ENCODE measurements at regions not wholly inside any gene's neighbourhood (a gene's known extent, or its start where the extent isn't known, plus 50 kb on each side); places are given as distances from the start of the nearest gene placed in this dataset.

DNA sequence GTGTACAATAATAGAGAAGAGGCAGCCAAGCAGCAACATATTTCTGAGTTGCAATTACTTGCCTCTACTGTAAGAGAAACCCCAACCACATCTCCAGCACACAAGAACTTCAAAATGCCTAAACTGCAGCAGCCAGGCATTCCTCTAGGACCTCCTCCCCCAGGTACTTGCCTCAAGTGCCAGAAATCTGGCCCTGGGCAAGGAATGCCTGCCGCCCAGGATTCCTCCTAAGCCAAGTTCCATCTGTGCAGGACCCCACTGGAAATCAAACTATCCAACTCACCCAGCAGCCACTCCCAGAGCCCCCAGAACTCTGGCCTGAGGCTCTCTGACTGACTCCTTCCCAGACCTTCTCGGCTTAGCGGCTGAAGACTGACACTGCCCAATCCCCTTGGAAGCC is 336.8 kb upstream of the RGMB start:
- Histone ChIP-seq H3K27me3 (replicated peaks; ENCODE audit: insufficient read depth) (no peaks in the 10 kb centered on the region), H3K27ac (no peak overlapping the region), H3K36me3 (no peaks in the 10 kb centered on the region), H3K9me3 (no peaks in the 10 kb centered on the region), H3K4me3 (no peak overlapping the region), H3K4me1 (replicated peaks) (no peaks in the 10 kb centered on the region)
- no peak for DNase-seq (ENCODE audit: low spot score)
- TF ChIP-seq POLR2AphosphoS5 (IDR thresholded peaks at IDR 0.05): no peak
- TF ChIP-seq POLR2A (IDR thresholded peaks at IDR 0.05): no peak
- TF ChIP-seq, protein P1, sequence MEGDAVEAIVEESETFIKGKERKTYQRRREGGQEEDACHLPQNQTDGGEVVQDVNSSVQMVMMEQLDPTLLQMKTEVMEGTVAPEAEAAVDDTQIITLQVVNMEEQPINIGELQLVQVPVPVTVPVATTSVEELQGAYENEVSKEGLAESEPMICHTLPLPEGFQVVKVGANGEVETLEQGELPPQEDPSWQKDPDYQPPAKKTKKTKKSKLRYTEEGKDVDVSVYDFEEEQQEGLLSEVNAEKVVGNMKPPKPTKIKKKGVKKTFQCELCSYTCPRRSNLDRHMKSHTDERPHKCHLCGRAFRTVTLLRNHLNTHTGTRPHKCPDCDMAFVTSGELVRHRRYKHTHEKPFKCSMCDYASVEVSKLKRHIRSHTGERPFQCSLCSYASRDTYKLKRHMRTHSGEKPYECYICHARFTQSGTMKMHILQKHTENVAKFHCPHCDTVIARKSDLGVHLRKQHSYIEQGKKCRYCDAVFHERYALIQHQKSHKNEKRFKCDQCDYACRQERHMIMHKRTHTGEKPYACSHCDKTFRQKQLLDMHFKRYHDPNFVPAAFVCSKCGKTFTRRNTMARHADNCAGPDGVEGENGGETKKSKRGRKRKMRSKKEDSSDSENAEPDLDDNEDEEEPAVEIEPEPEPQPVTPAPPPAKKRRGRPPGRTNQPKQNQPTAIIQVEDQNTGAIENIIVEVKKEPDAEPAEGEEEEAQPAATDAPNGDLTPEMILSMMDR (IDR thresholded peaks at IDR 0.05): no peak
- 76% methylated on average over 3 of the region's 3 CpGs for WGBS
- intact Hi-C loops (cut with DNase I): no loop called here

DNA sequence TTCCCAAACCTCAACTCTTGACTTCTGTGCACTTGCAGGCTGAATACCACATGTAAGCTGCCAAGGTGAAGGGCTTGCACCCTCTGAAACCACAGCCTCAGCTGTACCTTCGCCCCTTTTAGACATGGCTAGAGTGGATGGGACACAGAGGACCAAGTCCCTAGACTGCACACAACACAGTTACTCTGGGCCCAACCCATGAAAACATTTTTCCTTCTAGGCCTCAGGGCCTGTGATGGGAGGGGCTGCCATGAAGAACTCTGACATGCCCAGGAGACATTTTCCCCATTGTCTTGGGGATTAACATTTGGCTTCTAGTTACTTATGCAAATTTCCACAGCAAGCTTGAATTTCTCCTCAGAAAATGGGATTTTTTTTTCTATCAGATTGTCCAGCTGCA is 331.0 kb upstream of the RGMB start:
- intact Hi-C loops (cut with DNase I): no loop called here

DNA sequence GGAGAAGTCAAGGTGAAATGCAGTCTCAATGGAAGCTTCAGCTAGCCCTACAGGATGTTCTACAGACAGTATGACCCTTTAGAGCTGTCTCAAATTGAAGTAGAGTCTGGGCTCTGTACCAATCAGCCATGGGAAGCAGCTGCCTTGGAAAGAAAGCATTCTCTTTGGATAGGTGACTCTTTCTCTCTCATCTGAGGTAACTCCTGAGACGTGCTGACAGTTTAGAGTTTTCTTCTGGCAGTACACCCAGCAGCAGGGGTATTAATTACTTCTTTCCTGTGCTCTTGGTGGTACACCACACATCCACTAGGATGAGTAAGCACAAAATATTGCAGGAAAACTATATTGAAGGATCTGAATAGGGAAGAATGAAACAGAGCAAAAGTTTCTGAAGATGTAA is 329.6 kb upstream of the RGMB start:
- Histone ChIP-seq H3K9me3 (no peaks in the 10 kb centered on the region), H3K27me3 (replicated peaks; ENCODE audit: insufficient read depth) (no peaks in the 10 kb centered on the region), H3K4me3 (no peak overlapping the region), H3K4me1 (replicated peaks) (no peaks in the 10 kb centered on the region), H3K27ac (no peak overlapping the region), H3K36me3 (no peaks in the 10 kb centered on the region)
- 75% methylated on average over 1 of the region's 1 CpG for WGBS
- TF ChIP-seq, protein P1 (IDR thresholded peaks at IDR 0.05): no peak
- TF ChIP-seq POLR2A (IDR thresholded peaks at IDR 0.05) (no peak), POLR2AphosphoS5 (IDR thresholded peaks at IDR 0.05) (no peak)
- no peak for DNase-seq (ENCODE audit: low spot score)
- intact Hi-C loops (cut with DNase I): no loop called here

More for the DNA sequence above, 331.0 kb upstream of the RGMB start:
- Histone ChIP-seq H3K4me3 (no peak overlapping the region), H3K27ac (no peak overlapping the region), H3K4me1 (replicated peaks) (no peaks in the 10 kb centered on the region), H3K9me3 (no peaks in the 10 kb centered on the region), H3K27me3 (replicated peaks; ENCODE audit: insufficient read depth) (no peaks in the 10 kb centered on the region), H3K36me3 (no peaks in the 10 kb centered on the region)
- TF ChIP-seq POLR2AphosphoS5 (IDR thresholded peaks at IDR 0.05) (no peak), POLR2A (IDR thresholded peaks at IDR 0.05) (no peak)
- TF ChIP-seq, protein P1 (IDR thresholded peaks at IDR 0.05): no peak
- WGBS: 86% methylated on average over 1 of the region's 1 CpG
- DNase-seq (ENCODE audit: low spot score): no peak

DNA sequence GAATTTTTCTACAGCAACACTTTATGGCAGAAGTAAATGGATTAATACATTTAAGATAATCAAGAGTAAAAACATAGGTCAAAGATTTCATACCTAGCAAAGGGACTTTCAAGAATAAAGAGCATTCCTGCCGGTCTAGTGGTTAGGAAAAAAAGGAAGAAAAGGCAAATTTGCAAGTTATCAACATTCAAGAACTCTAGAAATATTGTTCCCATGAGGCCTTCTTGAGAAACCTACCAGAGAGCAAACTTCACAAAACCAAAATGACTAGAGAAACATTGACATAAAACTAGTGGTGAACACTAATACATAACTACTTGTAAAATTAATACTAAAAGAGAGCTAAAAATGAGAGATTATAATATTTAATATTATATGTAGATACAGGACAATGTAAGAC is 320.2 kb upstream of the RGMB start:
- H3K4me1 ChIP-seq (replicated peaks): no peaks in the 10 kb centered on the region
- no peaks in the 10 kb centered on the region for H3K9me3 ChIP-seq
- TF ChIP-seq POLR2AphosphoS5 (IDR thresholded peaks at IDR 0.05): no peak
- TF ChIP-seq, protein P1 (IDR thresholded peaks at IDR 0.05): no peak
- no peak for TF ChIP-seq POLR2A (IDR thresholded peaks at IDR 0.05)
- 81% methylated on average over 1 of the region's 1 CpG for WGBS
- H3K27me3 ChIP-seq (replicated peaks; ENCODE audit: insufficient read depth): no peaks in the 10 kb centered on the region
- no peak overlapping the region for H3K27ac ChIP-seq
- no peaks in the 10 kb centered on the region for H3K36me3 ChIP-seq
- DNase-seq (ENCODE audit: low spot score): no peak
- H3K4me3 ChIP-seq: no peak overlapping the region
- intact Hi-C loops (cut with DNase I): no loop called here

DNA sequence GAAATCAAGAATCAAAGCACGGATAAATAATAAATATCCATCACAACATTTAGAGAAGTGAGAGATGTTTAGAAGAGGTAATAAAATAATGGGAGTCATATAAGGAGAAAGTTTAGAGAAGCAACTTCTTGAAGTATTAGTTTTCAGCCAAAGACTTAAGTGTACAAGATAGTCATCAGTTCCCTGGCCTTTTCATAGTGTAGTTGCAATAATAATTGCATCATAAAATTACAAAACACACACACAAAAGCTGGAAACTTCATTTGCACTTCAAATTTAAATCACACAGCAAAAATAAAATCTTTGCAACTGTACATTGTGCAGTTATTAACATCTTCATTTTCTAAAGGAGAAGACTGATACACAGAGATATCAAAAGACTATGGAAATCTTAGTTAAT is 319.1 kb upstream of the RGMB start:
- Histone ChIP-seq H3K4me1 (replicated peaks) (no peaks in the 10 kb centered on the region), H3K36me3 (no peaks in the 10 kb centered on the region), H3K9me3 (no peaks in the 10 kb centered on the region), H3K27me3 (replicated peaks; ENCODE audit: insufficient read depth) (no peaks in the 10 kb centered on the region), H3K4me3 (no peak overlapping the region), H3K27ac (no peak overlapping the region)
- TF ChIP-seq POLR2AphosphoS5 (IDR thresholded peaks at IDR 0.05): no peak
- TF ChIP-seq, protein P1 (IDR thresholded peaks at IDR 0.05): no peak
- TF ChIP-seq POLR2A (IDR thresholded peaks at IDR 0.05): no peak
- WGBS: 58% methylated on average over 1 of the region's 1 CpG
- intact Hi-C loops (cut with DNase I): no loop called here
- DNase-seq (ENCODE audit: low spot score): no peak
